ENCODE measurements at regions not wholly inside any gene's neighbourhood (a gene's known extent, or its start where the extent isn't known, plus 50 kb on each side); places are given as distances from the start of the nearest gene placed in this dataset.

DNA sequence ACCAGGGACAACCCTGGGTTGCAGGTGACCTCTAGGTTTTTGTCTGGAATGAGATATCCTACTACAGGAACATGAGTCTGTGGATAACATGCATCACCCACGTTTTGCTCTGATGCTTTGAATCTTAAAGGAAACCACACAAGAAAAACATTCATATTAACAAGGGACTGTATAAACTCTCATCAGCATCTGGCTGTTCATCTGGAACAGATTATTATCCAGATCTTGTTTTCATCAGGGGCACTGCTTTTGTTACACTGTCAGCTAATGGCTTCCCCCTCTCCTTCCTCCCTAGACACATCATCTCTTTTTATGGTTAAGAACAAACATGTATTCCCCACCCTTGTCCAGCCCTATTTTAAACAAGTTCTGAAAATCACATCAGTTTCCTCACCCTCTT is 1095.7 kb downstream of the AACS start:
- peaks cover 0 to 6% (median 1%) of the 10 kb centered on the region in 4 experiments; a peak in 4 of 7 replicates for H3K4me1 ChIP-seq (replicated peaks in 1 of 4; ENCODE audit: control insufficient read depth in 3 of 4, insufficient read depth in 4 of 4, low read length in 3 of 4)
- no peak for FAIRE-seq
- CTCF ChIA-PET (ENCODE audit: partially characterized antibody): no interaction called here
- TF ChIP-seq EZH2 (IDR thresholded peaks at IDR 0.05; ENCODE audit: low read depth, low read length, severe bottlenecking) (no peak), TBP (IDR thresholded peaks at IDR 0.05; ENCODE audit: low read depth, low read length) (no peak), SRF (IDR thresholded peaks at IDR 0.05; ENCODE audit: low read depth, low read length) (no peak), RBBP5 (IDR thresholded peaks at IDR 0.05; ENCODE audit: borderline replicate concordance, low read depth, low read length) (no peak), BACH1 (IDR thresholded peaks at IDR 0.05; ENCODE audit: low read length) (no peak), RFX5 (IDR thresholded peaks at IDR 0.05; ENCODE audit: borderline replicate concordance, low read depth, low read length) (no peak), RXRA (IDR thresholded peaks at IDR 0.05; ENCODE audit: insufficient read depth, low read depth, low read length) (no peak), RAD21 (IDR thresholded peaks at IDR 0.05 in 1 of 2, conservative IDR thresholded peaks at IDR 0.05 in 1 of 2; ENCODE audit: low read depth in 2 of 2, low read length in 2 of 2) (no peak), BRCA1 (IDR thresholded peaks at IDR 0.05; ENCODE audit: low read depth, low read length) (no peak), TEAD4 (IDR thresholded peaks at IDR 0.05; ENCODE audit: low read depth, low read length) (no peak), RNF2 (IDR thresholded peaks at IDR 0.05; ENCODE audit: borderline replicate concordance, low read depth, low read length, missing control alignments, poor library complexity, severe bottlenecking) (no peak), HDAC2 (IDR thresholded peaks at IDR 0.05; ENCODE audit: borderline replicate concordance in 1 of 2, low read depth in 2 of 2, low read length in 2 of 2) (no peak)
- TF ChIP-seq, protein P1, sequence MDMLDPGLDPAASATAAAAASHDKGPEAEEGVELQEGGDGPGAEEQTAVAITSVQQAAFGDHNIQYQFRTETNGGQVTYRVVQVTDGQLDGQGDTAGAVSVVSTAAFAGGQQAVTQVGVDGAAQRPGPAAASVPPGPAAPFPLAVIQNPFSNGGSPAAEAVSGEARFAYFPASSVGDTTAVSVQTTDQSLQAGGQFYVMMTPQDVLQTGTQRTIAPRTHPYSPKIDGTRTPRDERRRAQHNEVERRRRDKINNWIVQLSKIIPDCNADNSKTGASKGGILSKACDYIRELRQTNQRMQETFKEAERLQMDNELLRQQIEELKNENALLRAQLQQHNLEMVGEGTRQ (IDR thresholded peaks at IDR 0.05; ENCODE audit: low read length): no peak

More for the DNA sequence above, 1095.7 kb downstream of the AACS start:
- H3K4me3 ChIP-seq (ENCODE audit: extremely low read depth in 1 of 4, insufficient read depth in 2 of 4, low read depth in 3 of 4, low read length in 4 of 4): no peak overlapping the region
- H3K9me3 ChIP-seq (ENCODE audit: insufficient read depth in 2 of 2, low read depth in 1 of 2, low read length in 1 of 2): no peaks in the 10 kb centered on the region
- no peak overlapping the region for H3K18ac ChIP-seq (ENCODE audit: extremely low read depth, low read length)
- H4K5ac ChIP-seq (ENCODE audit: insufficient read length, low read depth, low read length): no peak overlapping the region
- H2BK15ac ChIP-seq (ENCODE audit: low read length): no peak overlapping the region
- 78% methylated on average over 1 of the region's 1 CpG; no CpG with 5 or more reads in 1 of the 2 experiments for WGBS, 2 experiments (ENCODE audit: extremely low coverage in 1 of 2, insufficient coverage in 1 of 2, insufficient read length in 1 of 2, insufficient replicate concordance in 2 of 2, low coverage in 1 of 2, low lambda C conversion rate in 2 of 2, missing lambda C conversion rate in 1 of 2)
- no peak for DNase-seq (ENCODE audit: low read depth in 1 of 2, low spot score in 2 of 2)
- H3K56ac ChIP-seq (replicated peaks; ENCODE audit: insufficient read length, low read depth, low read length): no peak overlapping the region
- no peaks in the 10 kb centered on the region for H3K36me3 ChIP-seq (ENCODE audit: control insufficient read depth in 2 of 4, insufficient read depth in 4 of 4, low read length in 3 of 4)
- no peak overlapping the region for H2AFZ ChIP-seq (ENCODE audit: low read length)
- no peak overlapping the region for H2BK20ac ChIP-seq (ENCODE audit: low read length)
- no peaks in the 10 kb centered on the region for H4K20me1 ChIP-seq (replicated peaks in 1 of 2; ENCODE audit: control insufficient read depth in 1 of 2, insufficient read depth in 2 of 2, low read length in 2 of 2)
- H3K4me2 ChIP-seq (ENCODE audit: insufficient read depth in 1 of 2, low read depth in 2 of 2, low read length in 2 of 2): no peak overlapping the region
- H3K23me2 ChIP-seq (ENCODE audit: low read depth, low read length): no peaks in the 10 kb centered on the region
- no peak overlapping the region for H3K4ac ChIP-seq (replicated peaks; ENCODE audit: insufficient read length, low read depth, low read length)
- no peak overlapping the region for H3K9ac ChIP-seq (replicated peaks in 1 of 4; ENCODE audit: extremely low read depth in 1 of 4, low read depth in 3 of 4, low read length in 3 of 4)
- H4K91ac ChIP-seq (replicated peaks; ENCODE audit: insufficient read length, low read length): no peak overlapping the region
- no peak overlapping the region for H4K8ac ChIP-seq (ENCODE audit: extremely low read depth, insufficient read depth, low read length)
- no peak overlapping the region for H3K14ac ChIP-seq (ENCODE audit: insufficient read length)
- H2BK120ac ChIP-seq (replicated peaks; ENCODE audit: low read depth, low read length): no peak overlapping the region
- H3K27ac ChIP-seq (ENCODE audit: low read depth, low read length): no peak overlapping the region
- H3K79me2 ChIP-seq (ENCODE audit: control insufficient read depth in 1 of 2, insufficient read depth in 2 of 2, low read length in 2 of 2): no peaks in the 10 kb centered on the region
- POLR2A ChIA-PET (ENCODE audit: partially characterized antibody): no interaction called here
- no peak overlapping the region for H3K23ac ChIP-seq (ENCODE audit: insufficient read length)
- no peaks in the 10 kb centered on the region for H3K27me3 ChIP-seq (replicated peaks in 1 of 4; ENCODE audit: control insufficient read depth in 3 of 4, extremely low read depth in 1 of 4, insufficient read depth in 3 of 4, low read length in 3 of 4)
- no peak overlapping the region for H2BK5ac ChIP-seq (ENCODE audit: low read depth, low read length)
- H2AK5ac ChIP-seq (ENCODE audit: low read depth, low read length): no peak overlapping the region
- no peaks in the 10 kb centered on the region for H3K79me1 ChIP-seq (ENCODE audit: low read depth, low read length)
- no peak overlapping the region for H2BK12ac ChIP-seq (ENCODE audit: low read depth, low read length)
